Trophoblast cell (in vitro differentiated cells and primary cell): ENCODE measurements at regions not wholly inside any gene's neighbourhood (a gene's known extent, or its start where the extent isn't known, plus 50 kb on each side); places are given as distances from the start of the nearest gene placed in this dataset.

Experiments
- DNase-seq, 2 donors: peaks; one replicate each; pipeline ENCODE4 v3.0.0-alpha.2; 2016
- H2AFZ ChIP-seq: 2 replicates; pipeline ENCODE4 v1.6.1; 2013; ENCODE audit warnings: low read length, moderate library complexity, mild to moderate bottlenecking; ENCODE audit not compliant: insufficient read depth, poor library complexity
- H2AK5ac ChIP-seq: 2 replicates; pipeline ENCODE4 v1.6.1; 2013; ENCODE audit warnings: mild to moderate bottlenecking, low read length
- H2BK120ac ChIP-seq: 2 replicates; pipeline ENCODE4 v1.6.1; 2013; ENCODE audit warnings: low read length, mild to moderate bottlenecking, moderate library complexity; ENCODE audit not compliant: insufficient read depth, poor library complexity
- H2BK12ac ChIP-seq: 2 replicates; pipeline ENCODE4 v1.6.1; 2013; ENCODE audit warnings: mild to moderate bottlenecking, low read length, moderate library complexity
- H2BK5ac ChIP-seq: 2 replicates; pipeline ENCODE4 v1.6.1; 2013; ENCODE audit warnings: low read length, low read depth, moderate library complexity, mild to moderate bottlenecking; ENCODE audit not compliant: poor library complexity
- H3K14ac ChIP-seq: 2 replicates; pipeline ENCODE4 v1.6.1; 2013; ENCODE audit warnings: mild to moderate bottlenecking, low read length
- H3K18ac ChIP-seq: 2 replicates; pipeline ENCODE4 v1.6.1; 2013; ENCODE audit warnings: mild to moderate bottlenecking, low read length
- H3K23ac ChIP-seq: 2 replicates; pipeline ENCODE4 v1.6.1; 2013; ENCODE audit warnings: low read length
- H3K27ac ChIP-seq: 2 replicates; pipeline ENCODE4 v1.5.1; 2013; ENCODE audit warnings: low read depth, mild to moderate bottlenecking, inconsistent platforms, low read length, moderate library complexity
- H3K27me3 ChIP-seq: 2 replicates; pipeline ENCODE4 v1.6.1; 2013; ENCODE audit warnings: inconsistent platforms, mild to moderate bottlenecking, low read length, moderate library complexity; ENCODE audit not compliant: insufficient read depth
- H3K36me3 ChIP-seq, 2 experiments: 1 replicate in 1 of 2; 2 replicates in 1 of 2; pipeline ENCODE4 v1.6.1; 2013; ENCODE audit warnings: low read length in 2 of 2, mild to moderate bottlenecking in 2 of 2, moderate library complexity in 1 of 2; ENCODE audit not compliant: insufficient read depth in 2 of 2, control insufficient read depth in 1 of 2
- H3K4ac ChIP-seq: 2 replicates; pipeline ENCODE4 v1.6.1; 2013; ENCODE audit warnings: low read depth, mild to moderate bottlenecking, low read length, moderate library complexity
- H3K4me1 ChIP-seq, 2 experiments: 1 replicate in 1 of 2; 2 replicates in 1 of 2; pipeline ENCODE4 v1.6.1; 2013; ENCODE audit warnings: low read length in 2 of 2, mild to moderate bottlenecking in 2 of 2, moderate library complexity in 1 of 2; ENCODE audit not compliant: insufficient read depth in 2 of 2, control insufficient read depth in 1 of 2
- H3K4me2 ChIP-seq: 2 replicates; pipeline ENCODE4 v1.6.1; 2013; ENCODE audit warnings: inconsistent platforms, mild to moderate bottlenecking, low read length, moderate library complexity
- H3K4me3 ChIP-seq: 2 replicates; pipeline ENCODE4 v1.5.1; 2013; ENCODE audit warnings: mild to moderate bottlenecking, low read depth, low read length, inconsistent platforms
- H3K79me1 ChIP-seq: one replicate; pipeline ENCODE4 v1.6.1; 2013; ENCODE audit warnings: low read length
- H3K79me2 ChIP-seq: 2 replicates; pipeline ENCODE4 v1.6.1; 2013; ENCODE audit warnings: low read length, mild to moderate bottlenecking; ENCODE audit not compliant: control insufficient read depth, insufficient read depth, poor library complexity
- H3K9ac ChIP-seq: 2 replicates; pipeline ENCODE4 v1.6.1; 2013; ENCODE audit warnings: mild to moderate bottlenecking, low read length
- H3K9me3 ChIP-seq: 2 replicates; pipeline ENCODE4 v1.6.1; 2013; ENCODE audit warnings: low read depth, mild to moderate bottlenecking, control low read depth, inconsistent platforms, low read length; ENCODE audit not compliant: insufficient read depth
- H4K12ac ChIP-seq: 2 replicates; pipeline ENCODE4 v1.6.1; 2013; ENCODE audit warnings: low read depth, mild to moderate bottlenecking, low read length, moderate library complexity
- H4K8ac ChIP-seq: 2 replicates; pipeline ENCODE4 v1.6.1; 2013; ENCODE audit warnings: low read depth, mild to moderate bottlenecking, low read length, moderate library complexity
- H4K91ac ChIP-seq: one replicate; pipeline ENCODE4 v1.6.1; 2013; ENCODE audit warnings: low read depth, mild to moderate bottlenecking, low read length, moderate library complexity
- WGBS: extraction: QIAGEN DNeasy Blood & Tissue Kit; methylation state at CpG from one replicate; pipeline ENCODE4 v1.1.7; 2013; ENCODE audit warnings: missing lambda C conversion rate; ENCODE audit not compliant: insufficient read length, insufficient coverage; ENCODE audit errors: extremely low coverage; 5-methylcytosine and 5-hydroxymethylcytosine counted together

- Histone ChIP-seq H3K79me1 (no peaks in the 10 kb centered on the region), H3K23ac (no peak overlapping the region), H3K27ac (no peak overlapping the region), H3K18ac (no peak overlapping the region), H2AK5ac (no peak overlapping the region), H3K36me3 (no peaks in the 10 kb centered on the region), H4K12ac (no peak overlapping the region), H3K14ac (no peak overlapping the region), H2BK120ac (no peak overlapping the region), H2BK5ac (no peak overlapping the region), H4K91ac (no peak overlapping the region), H2BK12ac (no peak overlapping the region), H3K4me2 (no peak overlapping the region), H4K8ac (no peak overlapping the region), H3K4me1 (no peaks in the 10 kb centered on the region), H3K79me2 (no peaks in the 10 kb centered on the region), H3K9ac (no peak overlapping the region), H3K4ac (no peak overlapping the region), H3K27me3 (no peaks in the 10 kb centered on the region), H3K4me3 (no peak overlapping the region), H3K9me3 (no peaks in the 10 kb centered on the region), H2AFZ (no peak overlapping the region)
- no peak for DNase-seq
Measured at GRCh38 chr4:89599026-89599425, 237.9 kb downstream of the SNCA start.

- no peak overlapping the region for H3K4ac ChIP-seq
- no peak overlapping the region for H3K27ac ChIP-seq
- H4K91ac ChIP-seq = no peak overlapping the region
- H2BK120ac ChIP-seq = no peak overlapping the region
- no peaks in the 10 kb centered on the region for H3K79me1 ChIP-seq
- no peaks in the 10 kb centered on the region for H3K79me2 ChIP-seq
- H2AFZ ChIP-seq = no peak overlapping the region
- no peak overlapping the region for H3K14ac ChIP-seq
- no peak overlapping the region for H3K9ac ChIP-seq
- no peak overlapping the region for H4K8ac ChIP-seq
- H3K36me3 ChIP-seq = no peaks in the 10 kb centered on the region
- H3K4me3 ChIP-seq = no peak overlapping the region
- DNase-seq = peak in 1 of 2 donors; percentile 40
- H3K4me2 ChIP-seq = no peak overlapping the region
- H3K4me1 ChIP-seq = no peaks in the 10 kb centered on the region
- no peak overlapping the region for H2BK5ac ChIP-seq
- H2AK5ac ChIP-seq = no peak overlapping the region
- no peak overlapping the region for H2BK12ac ChIP-seq
- no peak overlapping the region for H3K23ac ChIP-seq
- no peaks in the 10 kb centered on the region for H3K9me3 ChIP-seq
- H3K18ac ChIP-seq = no peak overlapping the region
- H3K27me3 ChIP-seq = no peaks in the 10 kb centered on the region
- WGBS = no CpG with 5 or more reads among the region's 1 CpG
- no peak overlapping the region for H4K12ac ChIP-seq
Measured at GRCh38 chr4:89598602-89599001, 238.4 kb downstream of the SNCA start.

- Histone ChIP-seq H3K79me2 (no peaks in the 10 kb centered on the region), H3K36me3 (no peaks in the 10 kb centered on the region), H2BK12ac (no peak overlapping the region), H3K9me3 (no peaks in the 10 kb centered on the region), H2BK5ac (no peak overlapping the region), H3K18ac (no peak overlapping the region), H2AK5ac (no peak overlapping the region), H2AFZ (no peak overlapping the region), H3K27ac (no peak overlapping the region), H2BK120ac (no peak overlapping the region), H3K4ac (no peak overlapping the region), H4K8ac (no peak overlapping the region), H4K91ac (no peak overlapping the region), H4K12ac (no peak overlapping the region), H3K14ac (no peak overlapping the region), H3K4me3 (no peak overlapping the region), H3K27me3 (no peaks in the 10 kb centered on the region), H3K79me1 (no peaks in the 10 kb centered on the region), H3K4me2 (no peak overlapping the region), H3K23ac (no peak overlapping the region), H3K9ac (no peak overlapping the region), H3K4me1 (no peaks in the 10 kb centered on the region)
- DNase-seq = no peak
- WGBS = 100% methylated on average over 1 of the region's 6 CpGs
Measured at GRCh38 chr4:89595125-89595789, 241.7 kb downstream of the SNCA start.

GRCh38 chr4:89590128-89590527, 246.8 kb downstream of the SNCA start:
- H4K91ac ChIP-seq = no peak overlapping the region
- no peaks in the 10 kb centered on the region for H3K36me3 ChIP-seq
- H3K27me3 ChIP-seq = no peaks in the 10 kb centered on the region
- H3K4ac ChIP-seq = no peak overlapping the region
- H3K79me2 ChIP-seq = no peaks in the 10 kb centered on the region
- H3K79me1 ChIP-seq = no peaks in the 10 kb centered on the region
- H3K27ac ChIP-seq = no peak overlapping the region
- H4K8ac ChIP-seq = no peak overlapping the region
- no peak overlapping the region for H2BK12ac ChIP-seq
- peaks cover 0 to 2% of the 10 kb centered on the region in 2 experiments for H3K4me1 ChIP-seq
- no peak overlapping the region for H2AFZ ChIP-seq
- no peak overlapping the region for H3K23ac ChIP-seq
- no peak overlapping the region for H4K12ac ChIP-seq
- DNase-seq = no peak
- H2AK5ac ChIP-seq = no peak overlapping the region
- H3K9ac ChIP-seq = no peak overlapping the region
- H3K18ac ChIP-seq = no peak overlapping the region
- no peak overlapping the region for H3K14ac ChIP-seq
- H2BK5ac ChIP-seq = no peak overlapping the region
- no peak overlapping the region for H3K4me2 ChIP-seq
- H2BK120ac ChIP-seq = no peak overlapping the region
- WGBS = no CpG with 5 or more reads among the region's 2 CpGs
- no peak overlapping the region for H3K4me3 ChIP-seq
- no peaks in the 10 kb centered on the region for H3K9me3 ChIP-seq
